Neuronal stem cell (in vitro differentiated cells): ENCODE measurements at regions not wholly inside any gene's neighbourhood (a gene's known extent, or its start where the extent isn't known, plus 50 kb on each side); places are given as distances from the start of the nearest gene placed in this dataset.
A peak's percentile ranks its signal among the peaks of the same experiment; 100 is the strongest.

Experiments used
- DNase-seq: peaks from one replicate; pipeline ENCODE4 v3.0.0-alpha.2; 2013; ENCODE audit warnings: low spot score
- H2AFZ ChIP-seq: one replicate; pipeline ENCODE4 v1.6.1; 2013; ENCODE audit warnings: mild to moderate bottlenecking, low read length, inconsistent platforms
- H2AK5ac ChIP-seq: 2 replicates; pipeline ENCODE4 v1.6.1; 2013; ENCODE audit warnings: low read depth, mild to moderate bottlenecking, inconsistent platforms, low read length, moderate library complexity, mixed read lengths
- H2BK120ac ChIP-seq: 2 replicates; pipeline ENCODE4 v1.6.1; 2013; ENCODE audit warnings: low read depth, mild to moderate bottlenecking, inconsistent platforms, low read length, moderate library complexity, mixed read lengths
- H2BK12ac ChIP-seq: one replicate; pipeline ENCODE4 v1.6.1; 2013; ENCODE audit warnings: low read length, inconsistent platforms
- H2BK15ac ChIP-seq: 2 replicates; pipeline ENCODE4 v1.6.1; 2013; ENCODE audit warnings: mild to moderate bottlenecking, low read length, inconsistent platforms, mixed read lengths
- H2BK5ac ChIP-seq: one replicate; pipeline ENCODE4 v1.6.1; 2013; ENCODE audit warnings: inconsistent platforms, mild to moderate bottlenecking, low read length, moderate library complexity
- H3K14ac ChIP-seq: one replicate; pipeline ENCODE4 v1.6.1; 2013; ENCODE audit warnings: low read length, inconsistent platforms
- H3K18ac ChIP-seq: 2 replicates; pipeline ENCODE4 v1.6.1; 2013; ENCODE audit warnings: low read length, inconsistent platforms
- H3K23ac ChIP-seq: 2 replicates; pipeline ENCODE4 v1.6.1; 2013; ENCODE audit warnings: low read depth, mild to moderate bottlenecking, mixed read lengths, low read length, inconsistent platforms; ENCODE audit not compliant: poor library complexity
- H3K27ac ChIP-seq: replicated peaks from 3 replicates; pipeline ENCODE4 v1.5.1; 2013; ENCODE audit warnings: low read length, inconsistent platforms
- H3K27me3 ChIP-seq, 3 experiments: 2 replicates each; pipeline ENCODE4 v1.6.1; 2013; ENCODE audit warnings: low read length in 3 of 3, mild to moderate bottlenecking in 2 of 3, inconsistent platforms in 1 of 3, low read depth in 1 of 3, mixed read lengths in 1 of 3, moderate library complexity in 1 of 3; ENCODE audit not compliant: control insufficient read depth in 3 of 3, insufficient read depth in 3 of 3
- H3K36me3 ChIP-seq, 2 donors: replicated peaks in 1 of 2; 2 replicates each; pipeline ENCODE4 v1.6.1; 2013; ENCODE audit warnings: low read length in 2 of 2; ENCODE audit not compliant: control insufficient read depth in 2 of 2, insufficient read depth in 2 of 2
- H3K4ac ChIP-seq: 2 replicates; pipeline ENCODE4 v1.6.1; 2013; ENCODE audit warnings: inconsistent platforms, mild to moderate bottlenecking, low read length, moderate library complexity
- H3K4me1 ChIP-seq, 2 donors: 1 replicate in 1 of 2; 2 replicates in 1 of 2; pipeline ENCODE4 v1.6.1; 2013; ENCODE audit warnings: low read length in 2 of 2, low read depth in 1 of 2; ENCODE audit not compliant: control insufficient read depth in 2 of 2, insufficient read depth in 1 of 2
- H3K4me2 ChIP-seq: one replicate; pipeline ENCODE4 v1.6.1; 2013; ENCODE audit warnings: mild to moderate bottlenecking, low read length, inconsistent platforms; ENCODE audit not compliant: insufficient read depth, poor library complexity, severe bottlenecking
- H3K4me3 ChIP-seq, 2 donors: 2 replicates each; pipeline ENCODE4 v1.5.1; 2013; ENCODE audit warnings: low read length in 2 of 2, mild to moderate bottlenecking in 2 of 2, inconsistent platforms in 1 of 2, moderate library complexity in 1 of 2
- H3K79me1 ChIP-seq: one replicate; pipeline ENCODE4 v1.6.1; 2013; ENCODE audit warnings: low read depth, mild to moderate bottlenecking, inconsistent platforms, low read length, moderate library complexity
- H3K9ac ChIP-seq: one replicate; pipeline ENCODE4 v1.6.1; 2013; ENCODE audit warnings: mild to moderate bottlenecking, low read depth, low read length, inconsistent platforms; ENCODE audit not compliant: poor library complexity
- H3K9me3 ChIP-seq, 2 donors: replicated peaks in 1 of 2; 2 replicates each; pipeline versions ENCODE3 to v1.6.1; 2013; ENCODE audit warnings: low read length in 2 of 2, mild to moderate bottlenecking in 2 of 2, inconsistent platforms in 1 of 2, low read depth in 1 of 2, mixed read lengths in 1 of 2, moderate library complexity in 1 of 2; ENCODE audit not compliant: control insufficient read depth in 2 of 2, insufficient read depth in 1 of 2
- H4K8ac ChIP-seq: one replicate; pipeline ENCODE4 v1.6.1; 2013; ENCODE audit warnings: low read depth, mild to moderate bottlenecking, inconsistent platforms, low read length, moderate library complexity
- H4K91ac ChIP-seq: one replicate; pipeline ENCODE4 v1.6.1; 2013; ENCODE audit warnings: low read length, low read depth, mild to moderate bottlenecking, inconsistent platforms; ENCODE audit not compliant: poor library complexity
- WGBS, 2 donors: extraction: QIAGEN DNeasy Blood & Tissue Kit; methylation state at CpG; one replicate each; pipeline ENCODE4 v1.1.7; 2013; ENCODE audit warnings: missing lambda C conversion rate in 2 of 2, mixed read lengths in 1 of 2; ENCODE audit not compliant: insufficient read length in 2 of 2, insufficient replicate concordance in 1 of 2; ENCODE audit errors: extremely low coverage in 2 of 2; 5-methylcytosine and 5-hydroxymethylcytosine counted together

DNA sequence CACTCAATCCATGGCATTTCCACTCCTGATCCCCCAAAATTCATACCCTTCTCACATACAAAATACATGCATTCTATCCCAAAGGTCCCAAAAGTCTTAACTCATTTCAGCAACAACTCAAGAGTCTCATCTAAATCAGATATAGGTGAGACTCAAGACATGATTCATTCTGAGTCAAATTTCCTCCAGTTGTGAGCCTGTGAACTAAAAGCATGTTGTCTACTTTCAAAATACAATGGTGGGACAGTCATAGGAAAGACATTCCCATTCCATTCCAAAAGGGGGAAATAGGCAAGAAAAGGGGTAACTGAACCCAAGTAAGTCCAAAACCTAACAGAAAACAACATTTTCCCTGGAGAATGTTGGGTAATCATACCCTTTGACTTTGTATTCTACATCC is 103.3 kb downstream of the C12orf75 start:
- Histone ChIP-seq H3K4me2 (no peak overlapping the region), H2AFZ (no peak overlapping the region), H2BK120ac (no peak overlapping the region), H2BK12ac (no peak overlapping the region), H4K91ac (no peak overlapping the region), H3K9ac (no peak overlapping the region), H3K4me3 (no peak overlapping the region), H3K4me1 (peaks cover 0 to 2% of the 10 kb centered on the region in 2 donors), H3K27me3 (no peaks in the 10 kb centered on the region), H2BK15ac (no peak overlapping the region), H3K4ac (no peak overlapping the region), H3K14ac (no peak overlapping the region), H3K27ac (no peak overlapping the region), H2AK5ac (no peak overlapping the region), H3K23ac (no peak overlapping the region), H3K79me1 (no peaks in the 10 kb centered on the region), H2BK5ac (no peak overlapping the region), H3K36me3 (no peaks in the 10 kb centered on the region), H3K18ac (no peak overlapping the region), H3K9me3 (peaks cover 2 to 4% of the 10 kb centered on the region in 2 donors), H4K8ac (no peak overlapping the region)
- no peak for DNase-seq

DNA sequence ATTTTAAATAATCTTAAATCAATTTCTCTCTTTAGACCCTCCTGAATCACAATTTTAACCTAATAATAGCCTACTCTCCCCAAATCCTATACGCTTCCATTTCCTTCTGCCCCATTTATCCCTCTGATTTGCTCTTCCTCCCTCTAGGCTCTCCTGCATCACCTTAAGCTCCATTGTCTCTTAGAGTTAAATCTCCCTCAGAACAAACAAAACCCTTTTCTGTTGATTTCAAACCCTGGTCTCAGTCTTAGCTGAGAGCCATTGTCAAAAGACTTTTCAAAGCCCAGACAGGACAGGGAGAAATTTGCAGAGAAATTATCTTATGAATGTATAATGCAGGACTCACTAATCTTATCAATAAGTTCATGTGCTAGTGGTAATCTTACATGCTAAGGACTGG is 106.1 kb downstream of the C12orf75 start:
- no peak for DNase-seq
- H2AFZ ChIP-seq, result no peak overlapping the region
- H3K18ac ChIP-seq, result no peak overlapping the region
- H3K36me3 ChIP-seq, result no peaks in the 10 kb centered on the region
- peaks cover 0 to under 1% of the 10 kb centered on the region in 2 donors for H3K4me1 ChIP-seq
- no peak overlapping the region for H4K91ac ChIP-seq
- no peak overlapping the region for H2BK5ac ChIP-seq
- peaks cover 2 to 8% of the 10 kb centered on the region in 2 donors for H3K9me3 ChIP-seq
- no peak overlapping the region for H3K9ac ChIP-seq
- no peak overlapping the region for H2BK15ac ChIP-seq
- no peak overlapping the region for H3K14ac ChIP-seq
- no peak overlapping the region for H3K27ac ChIP-seq
- no peak overlapping the region for H2AK5ac ChIP-seq
- H3K23ac ChIP-seq, result no peak overlapping the region
- H3K79me1 ChIP-seq, result no peaks in the 10 kb centered on the region
- H3K4me3 ChIP-seq, result no peak overlapping the region
- H3K4ac ChIP-seq, result no peak overlapping the region
- 100% methylated on average over 1 of the region's 1 CpG; no CpG with 5 or more reads in 1 of the 2 donors for WGBS, 2 donors
- H4K8ac ChIP-seq, result no peak overlapping the region
- no peaks in the 10 kb centered on the region for H3K27me3 ChIP-seq
- no peak overlapping the region for H2BK12ac ChIP-seq
- no peak overlapping the region for H3K4me2 ChIP-seq
- no peak overlapping the region for H2BK120ac ChIP-seq

DNA sequence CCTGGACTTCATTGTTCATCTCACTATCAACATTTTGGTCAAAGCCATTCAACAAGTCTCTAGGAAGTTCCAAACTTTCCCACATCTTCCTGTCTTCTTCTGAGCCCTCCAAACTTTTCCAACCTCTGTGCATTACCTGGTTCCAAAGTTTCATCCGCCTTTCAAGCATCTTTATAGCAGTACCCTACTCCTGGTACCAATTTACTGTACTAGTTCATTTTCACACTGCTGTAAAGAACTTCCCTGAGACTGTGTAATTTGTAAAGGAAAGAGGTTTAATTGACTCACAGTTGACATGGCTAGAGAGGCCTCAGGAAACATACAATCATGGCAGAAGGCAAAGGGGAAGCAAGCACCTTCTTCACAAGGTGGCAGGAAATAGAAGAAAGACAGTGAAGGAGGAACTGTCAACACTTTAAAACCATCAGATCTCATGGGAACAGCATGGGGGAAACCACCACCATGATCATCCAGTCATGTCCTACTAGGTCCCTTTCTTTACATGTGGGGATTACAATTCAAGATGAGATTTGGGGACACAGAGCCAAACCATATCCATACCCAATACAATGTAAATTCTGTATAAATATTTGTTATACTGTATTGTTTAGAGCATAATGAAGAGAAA is 109.7 kb downstream of the C12orf75 start:
- Histone ChIP-seq H3K4me3 (no peak overlapping the region), H3K4ac (no peak overlapping the region)

DNA sequence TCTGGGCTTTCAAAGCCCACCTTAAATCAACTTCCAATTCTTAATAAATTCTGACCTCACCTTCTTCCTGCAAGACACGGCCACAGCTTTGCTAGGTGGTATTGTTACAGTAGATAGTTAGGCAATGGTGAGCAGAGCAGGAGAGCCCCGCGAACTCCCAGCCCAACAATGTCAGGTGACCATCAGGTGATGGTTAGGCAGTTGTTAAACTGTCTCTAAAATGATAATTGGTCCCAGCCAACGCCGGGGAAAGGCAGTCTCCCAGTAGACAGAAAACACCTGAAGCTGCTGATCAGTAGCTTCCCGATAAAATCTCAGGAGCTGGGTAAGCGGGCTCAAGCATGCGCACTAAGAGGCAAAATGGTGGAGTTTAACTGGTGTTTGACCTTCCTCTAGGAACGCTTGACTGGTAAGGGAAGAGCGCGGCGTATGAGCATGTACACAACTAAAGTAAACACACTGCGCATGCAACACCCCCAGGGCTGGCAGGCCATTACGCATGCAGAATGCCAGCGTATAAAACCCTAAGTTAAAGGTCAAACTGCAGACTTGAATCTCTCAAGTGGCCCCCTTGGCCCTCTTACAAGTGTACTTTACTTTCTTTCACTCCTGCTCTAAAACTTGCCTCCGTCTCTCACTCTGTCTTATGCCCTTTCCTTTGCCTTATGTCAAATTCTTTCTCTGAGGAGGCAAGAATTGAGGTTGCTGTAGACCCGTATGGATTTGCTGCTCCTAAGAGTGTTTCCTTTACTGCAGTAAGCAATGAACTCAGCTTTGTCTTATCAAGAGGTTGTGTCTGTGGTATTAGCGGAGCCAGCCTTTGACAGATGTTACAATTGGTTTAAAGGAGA is 113.5 kb downstream of the C12orf75 start:
- Histone ChIP-seq H3K36me3 (no peaks in the 10 kb centered on the region), H3K4ac (no peak overlapping the region), H3K14ac (no peak overlapping the region), H3K23ac (no peak overlapping the region), H3K4me3 (no peak overlapping the region), H2AFZ (peak overlapping the region; percentile 0), H3K27ac (no peak overlapping the region), H2AK5ac (no peak overlapping the region), H3K4me1 (peaks cover 0 to 3% of the 10 kb centered on the region in 2 donors), H2BK5ac (no peak overlapping the region), H2BK120ac (no peak overlapping the region), H2BK12ac (no peak overlapping the region), H3K9me3 (peaks cover 0 to 4% of the 10 kb centered on the region in 2 donors), H3K27me3 (no peaks in the 10 kb centered on the region), H3K79me1 (no peaks in the 10 kb centered on the region), H3K9ac (no peak overlapping the region), H3K18ac (no peak overlapping the region), H3K4me2 (no peak overlapping the region), H4K91ac (no peak overlapping the region), H2BK15ac (no peak overlapping the region), H4K8ac (no peak overlapping the region)
- no peak for DNase-seq
- WGBS, 2 donors, result no CpG with 5 or more reads among the region's 18 CpGs

More for the DNA sequence above, 109.7 kb downstream of the C12orf75 start:
- H3K27me3 ChIP-seq, result no peaks in the 10 kb centered on the region
- H2BK5ac ChIP-seq, result no peak overlapping the region
- H3K4me2 ChIP-seq, result no peak overlapping the region
- no peak overlapping the region for H2BK15ac ChIP-seq
- WGBS, 2 donors, result no CpG with 5 or more reads among the region's 1 CpG
- DNase-seq, result no peak
- no peak overlapping the region for H2BK120ac ChIP-seq
- no peak overlapping the region for H4K91ac ChIP-seq
- H2BK12ac ChIP-seq, result no peak overlapping the region
- no peaks in the 10 kb centered on the region for H3K79me1 ChIP-seq
- H3K9me3 ChIP-seq, result peaks cover 2 to 8% of the 10 kb centered on the region in 2 donors
- H2AFZ ChIP-seq, result no peak overlapping the region
- H3K23ac ChIP-seq, result no peak overlapping the region
- no peaks in the 10 kb centered on the region for H3K36me3 ChIP-seq
- no peak overlapping the region for H3K27ac ChIP-seq
- H4K8ac ChIP-seq, result no peak overlapping the region
- no peak overlapping the region for H3K9ac ChIP-seq
- peaks cover 0 to 1% of the 10 kb centered on the region in 2 donors for H3K4me1 ChIP-seq
- H3K14ac ChIP-seq, result no peak overlapping the region
- no peak overlapping the region for H2AK5ac ChIP-seq
- H3K18ac ChIP-seq, result no peak overlapping the region
